Right atrium auricular region (tissue), 2 donors: ENCODE measurements at regions not wholly inside any gene's neighbourhood (a gene's known extent, or its start where the extent isn't known, plus 50 kb on each side); places are given as distances from the start of the nearest gene placed in this dataset.
"Not testable (repeated sequence)": the region's sequence is repeated elsewhere in the genome, so short reads cannot be mapped to it uniquely, and the experiment has no call there.

ENCODE experiments used
- DNase-seq: peaks from one replicate; pipeline ENCODE4 v3.0.0-alpha.2; 2019; ENCODE audit warnings: low spot score
- H3K27ac ChIP-seq, 2 donors: fragments of 200-600 bp; sonication (generic); 1 replicate in 1 of 2; 2 replicates in 1 of 2; pipeline ENCODE4 v1.5.1; 2016 to 2019
- H3K27me3 ChIP-seq, 2 donors: fragments of 200-600 bp; sonication (generic); one replicate each; pipeline versions ENCODE4 v1.5.1 to v1.6.0; 2017 to 2019
- H3K36me3 ChIP-seq: fragments of 200-600 bp; sonication (generic); one replicate; pipeline ENCODE4 v1.5.1; 2016
- H3K4me1 ChIP-seq, 2 donors: fragments of 200-600 bp; sonication (generic); one replicate each; pipeline versions ENCODE4 v1.5.1 to v1.6.0; 2017 to 2019
- H3K4me3 ChIP-seq, 2 donors: fragments of 200-600 bp; sonication (generic); 1 replicate in 1 of 2; 2 replicates in 1 of 2; pipeline ENCODE4 v1.5.1; 2017 to 2019; ENCODE audit warnings: mild to moderate bottlenecking in 1 of 2, moderate library complexity in 1 of 2
- H3K9me3 ChIP-seq, 2 donors: fragments of 200-600 bp; sonication (generic); one replicate each; pipeline ENCODE4 v1.5.1; 2019
- CTCF ChIP-seq, 2 donors: fragments of 200-600 bp; sonication (generic); IDR thresholded peaks; one replicate each; pipeline ENCODE4 v1.5.1; 2019; ENCODE audit warnings: antibody characterized with exemption in 2 of 2

GRCh38 chr4:101699441-101700124 lies 90.9 kb upstream of the BANK1 start:
- DNase-seq = no peak
- Histone ChIP-seq H3K4me1 (no peaks in the 10 kb centered on the region), H3K27me3 (no peaks in the 10 kb centered on the region), H3K27ac (no peak overlapping the region), H3K4me3 (no peak overlapping the region), H3K36me3 (no peaks in the 10 kb centered on the region), H3K9me3 (no peaks in the 10 kb centered on the region)
- no peak for TF ChIP-seq CTCF (IDR thresholded peaks at IDR 0.05)

- Histone ChIP-seq H3K27ac (no peak overlapping the region), H3K4me3 (no peak overlapping the region), H3K9me3 (no peaks in the 10 kb centered on the region), H3K27me3 (no peaks in the 10 kb centered on the region), H3K4me1 (no peaks in the 10 kb centered on the region), H3K36me3 (no peaks in the 10 kb centered on the region)
- DNase-seq = no peak
- no peak for TF ChIP-seq CTCF (IDR thresholded peaks at IDR 0.05)
Observed at GRCh38 chr4:101697266-101697665, 93.3 kb upstream of the BANK1 start.

GRCh38 chr4:101696276-101697010 lies 94.1 kb upstream of the BANK1 start:
- Histone ChIP-seq H3K27me3 (no peaks in the 10 kb centered on the region), H3K9me3 (no peaks in the 10 kb centered on the region), H3K4me3 (no peak overlapping the region), H3K36me3 (no peaks in the 10 kb centered on the region), H3K4me1 (no peaks in the 10 kb centered on the region), H3K27ac (no peak overlapping the region)
- no peak for TF ChIP-seq CTCF (IDR thresholded peaks at IDR 0.05)
- no peak for DNase-seq

- Histone ChIP-seq H3K4me3 (no peak overlapping the region), H3K36me3 (no peaks in the 10 kb centered on the region), H3K9me3 (no peaks in the 10 kb centered on the region), H3K27ac (no peak overlapping the region), H3K4me1 (no peaks in the 10 kb centered on the region), H3K27me3 (no peaks in the 10 kb centered on the region)
- no peak for TF ChIP-seq CTCF (IDR thresholded peaks at IDR 0.05)
- DNase-seq = no peak
Observed at GRCh38 chr4:101695176-101695575, 95.4 kb upstream of the BANK1 start.

- H3K9me3 ChIP-seq, DNase-seq, H3K27ac ChIP-seq, H3K27me3 ChIP-seq, H3K4me3 ChIP-seq, H3K4me1 ChIP-seq, H3K36me3 ChIP-seq: not testable (repeated sequence)
Observed at GRCh38 chr4:101694403-101694802, 96.1 kb upstream of the BANK1 start.

- no peaks in the 10 kb centered on the region for H3K36me3 ChIP-seq
- H3K4me3 ChIP-seq = no peak overlapping the region
- H3K27ac ChIP-seq = no peak overlapping the region
- H3K9me3 ChIP-seq = no peaks in the 10 kb centered on the region
- no peak for DNase-seq
- no peaks in the 10 kb centered on the region for H3K4me1 ChIP-seq
- H3K27me3 ChIP-seq = no peaks in the 10 kb centered on the region
- no peak for TF ChIP-seq CTCF (IDR thresholded peaks at IDR 0.05)
Observed at GRCh38 chr4:101693842-101694398, 96.6 kb upstream of the BANK1 start.
